Osteoblast (primary cell): ENCODE measurements at regions not wholly inside any gene's neighbourhood (a gene's known extent, or its start where the extent isn't known, plus 50 kb on each side); places are given as distances from the start of the nearest gene placed in this dataset.

Experiments used
- DNase-seq: peaks from one replicate; pipeline ENCODE4 v3.0.0; 2011; ENCODE audit warnings: low spot score, mixed read lengths; ENCODE audit not compliant: insufficient read length; ENCODE audit errors: missing footprints
- H2AFZ ChIP-seq: 2 replicates; pipeline ENCODE4 v1.6.0; 2011; ENCODE audit warnings: mild to moderate bottlenecking, low read length
- H3K27ac ChIP-seq: 2 replicates; pipeline ENCODE4 v1.5.1; 2011; ENCODE audit warnings: mild to moderate bottlenecking, low read depth, low read length, moderate library complexity
- H3K27me3 ChIP-seq: 2 replicates; pipeline ENCODE4 v1.6.0; 2012; ENCODE audit warnings: mild to moderate bottlenecking, control low read depth, inconsistent platforms, low read length, moderate library complexity; ENCODE audit not compliant: insufficient read depth
- H3K36me3 ChIP-seq: 2 replicates; pipeline ENCODE4 v1.5.1; 2011; ENCODE audit warnings: mild to moderate bottlenecking, low read length, control low read depth, moderate library complexity; ENCODE audit not compliant: insufficient read depth
- H3K4me1 ChIP-seq: 2 replicates; pipeline ENCODE4 v1.5.1; 2011; ENCODE audit warnings: mild to moderate bottlenecking, low read length, control low read depth, moderate library complexity; ENCODE audit not compliant: insufficient read depth
- H3K4me2 ChIP-seq: 2 replicates; pipeline ENCODE4 v1.6.0; 2011; ENCODE audit warnings: mild to moderate bottlenecking, low read length; ENCODE audit not compliant: insufficient read depth
- H3K4me3 ChIP-seq: fragments of 200-600 bp; sonication (generic); 3 replicates; pipeline ENCODE4 v1.5.1; 2012; ENCODE audit warnings: mild to moderate bottlenecking, low read length, inconsistent platforms; ENCODE audit not compliant: insufficient read depth
- H3K79me2 ChIP-seq: 2 replicates; pipeline ENCODE4 v1.6.0; 2012; ENCODE audit warnings: mild to moderate bottlenecking, low read length, control low read depth, inconsistent platforms; ENCODE audit not compliant: insufficient read depth
- H3K9me3 ChIP-seq: 2 replicates; pipeline ENCODE4 v1.5.1; 2011; ENCODE audit warnings: low read depth, low read length, control low read depth
- H4K20me1 ChIP-seq: 2 replicates; pipeline ENCODE4 v1.6.0; 2012; ENCODE audit warnings: mild to moderate bottlenecking, low read length, control low read depth; ENCODE audit not compliant: insufficient read depth
- CTCF ChIP-seq: IDR thresholded peaks from 2 replicates; pipeline ENCODE4 v1.5.1; 2011; ENCODE audit warnings: mild to moderate bottlenecking, low read depth, low read length, moderate library complexity; ENCODE audit errors: extremely low read depth

DNA sequence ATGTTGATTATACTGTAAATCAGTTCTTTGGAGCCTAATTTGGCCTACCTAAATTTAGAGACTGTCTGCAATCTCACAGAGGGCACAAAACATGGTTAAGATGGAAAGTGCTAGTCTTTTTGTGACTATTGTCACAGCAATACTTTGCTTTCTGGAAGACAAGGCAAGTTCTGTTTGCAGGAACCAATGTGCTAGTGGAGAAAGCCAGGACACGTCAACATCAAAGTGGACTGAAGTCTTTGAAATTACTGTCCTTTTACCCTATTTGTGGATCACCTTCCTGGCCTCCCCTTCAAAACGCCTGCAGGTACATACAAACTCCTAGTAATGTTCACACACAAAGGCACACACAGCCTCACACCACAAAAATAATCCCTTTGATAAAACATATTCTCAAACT lies 248.7 kb downstream of the MAN2A1 start:
- Histone ChIP-seq H4K20me1 (no peaks in the 10 kb centered on the region), H3K27me3 (peaks cover 3% of the 10 kb centered on the region), H3K4me1 (no peaks in the 10 kb centered on the region), H3K9me3 (no peaks in the 10 kb centered on the region), H3K36me3 (no peaks in the 10 kb centered on the region), H3K4me2 (no peak overlapping the region), H2AFZ (no peak overlapping the region), H3K27ac (no peak overlapping the region), H3K4me3 (no peak overlapping the region), H3K79me2 (no peaks in the 10 kb centered on the region)
- no peak for DNase-seq
- TF ChIP-seq CTCF: no peak

GRCh38 chr5:109939116-109939682 lies 249.5 kb downstream of the MAN2A1 start:
- H3K4me2 ChIP-seq: no peak overlapping the region
- TF ChIP-seq CTCF: no peak
- H3K79me2 ChIP-seq: no peaks in the 10 kb centered on the region
- no peak for DNase-seq
- no peaks in the 10 kb centered on the region for H3K9me3 ChIP-seq
- no peak overlapping the region for H3K27ac ChIP-seq
- H3K4me1 ChIP-seq: no peaks in the 10 kb centered on the region
- H3K36me3 ChIP-seq: no peaks in the 10 kb centered on the region
- H3K27me3 ChIP-seq: peaks cover 3% of the 10 kb centered on the region
- H2AFZ ChIP-seq: no peak overlapping the region
- H3K4me3 ChIP-seq: no peak overlapping the region
- H4K20me1 ChIP-seq: no peaks in the 10 kb centered on the region

DNA sequence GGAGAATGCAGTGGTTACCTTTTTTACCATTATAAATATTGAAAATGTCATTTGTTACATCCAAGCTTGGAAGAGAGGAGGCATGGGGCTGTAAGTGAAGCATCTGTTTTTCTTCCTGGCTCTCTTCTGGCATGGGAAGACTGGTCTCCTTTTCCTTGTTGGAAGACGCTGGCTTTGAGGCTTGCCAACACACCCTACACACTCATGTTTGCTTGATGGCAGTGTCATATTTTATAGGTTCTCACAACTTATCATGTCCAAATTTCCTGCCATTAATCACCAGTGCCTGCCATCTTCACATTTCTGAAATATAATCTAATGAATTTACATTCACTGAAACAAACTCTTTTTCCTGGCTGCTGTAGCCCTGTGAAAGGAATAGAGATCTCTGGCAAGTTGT lies 252.9 kb downstream of the MAN2A1 start:
- no peaks in the 10 kb centered on the region for H3K4me1 ChIP-seq
- H3K4me3 ChIP-seq: no peak overlapping the region
- H3K27me3 ChIP-seq: peaks cover 15% of the 10 kb centered on the region
- no peaks in the 10 kb centered on the region for H4K20me1 ChIP-seq
- no peak for TF ChIP-seq CTCF
- DNase-seq: no peak
- H3K9me3 ChIP-seq: no peaks in the 10 kb centered on the region
- H2AFZ ChIP-seq: no peak overlapping the region
- no peaks in the 10 kb centered on the region for H3K36me3 ChIP-seq
- H3K27ac ChIP-seq: no peak overlapping the region
- no peaks in the 10 kb centered on the region for H3K79me2 ChIP-seq
- H3K4me2 ChIP-seq: no peak overlapping the region

GRCh38 chr5:109943701-109944235 lies 254.0 kb downstream of the MAN2A1 start:
- Histone ChIP-seq H3K4me1 (no peaks in the 10 kb centered on the region), H2AFZ (no peak overlapping the region), H3K4me2 (no peak overlapping the region), H4K20me1 (no peaks in the 10 kb centered on the region), H3K4me3 (no peak overlapping the region), H3K79me2 (no peaks in the 10 kb centered on the region), H3K27ac (no peak overlapping the region), H3K9me3 (no peaks in the 10 kb centered on the region), H3K36me3 (no peaks in the 10 kb centered on the region), H3K27me3 (peaks cover 15% of the 10 kb centered on the region)
- no peak for DNase-seq
- TF ChIP-seq CTCF: no peak
